Stimulated activated CD8-positive, alpha-beta memory T cell treated with anti-CD3 and anti-CD28 coated beads, Interleukin-15, amount 100 ng/mL, for 48 hours (primary cell): ENCODE measurements at regions not wholly inside any gene's neighbourhood (a gene's known extent, or its start where the extent isn't known, plus 50 kb on each side); places are given as distances from the start of the nearest gene placed in this dataset.
"Not testable (repeated sequence)": the region's sequence is repeated elsewhere in the genome, so short reads cannot be mapped to it uniquely, and the experiment has no call there.

Source experiments
- DNase-seq, 2 donors: peaks; one replicate each; pipeline ENCODE4 v3.0.0-alpha.2; 2020; ENCODE audit warnings: low read depth in 2 of 2

GRCh38 chr11:8772571-8773519 is 90.3 kb downstream of the RPL27A start:
- DNase-seq: no peak

- no peak for DNase-seq
Measured at GRCh38 chr11:8773916-8774539, 91.4 kb downstream of the RPL27A start.

GRCh38 chr11:8774916-8775315 is 92.3 kb downstream of the RPL27A start:
- DNase-seq: not testable (repeated sequence)

- no peak for DNase-seq
Measured at GRCh38 chr11:8775332-8775731, 92.7 kb downstream of the RPL27A start.

GRCh38 chr11:8775734-8776133 is 93.1 kb downstream of the RPL27A start:
- no peak for DNase-seq

GRCh38 chr11:8776209-8776608 is 93.6 kb downstream of the RPL27A start:
- no peak for DNase-seq

GRCh38 chr11:8777907-8778767 is 95.5 kb downstream of the RPL27A start:
- no peak for DNase-seq

GRCh38 chr11:8779107-8779506 is 96.5 kb downstream of the RPL27A start:
- no peak for DNase-seq

- no peak for DNase-seq
Measured at GRCh38 chr11:8779732-8780131, 97.1 kb downstream of the RPL27A start.

- DNase-seq: no peak
Measured at GRCh38 chr11:8784954-8785353, 102.4 kb downstream of the RPL27A start.

- DNase-seq: no peak
Measured at GRCh38 chr11:8785457-8785856, 102.9 kb downstream of the RPL27A start.

- DNase-seq: no peak
Measured at GRCh38 chr11:8785998-8786397, 103.4 kb downstream of the RPL27A start.

GRCh38 chr11:8786933-8787332 is 104.3 kb downstream of the RPL27A start:
- no peak for DNase-seq

- no peak for DNase-seq
Measured at GRCh38 chr11:8787372-8787771, 104.8 kb downstream of the RPL27A start.

- no peak for DNase-seq
Measured at GRCh38 chr11:8788616-8789015, 106.0 kb downstream of the RPL27A start.

- no peak for DNase-seq
Measured at GRCh38 chr11:8789864-8790263, 107.3 kb downstream of the RPL27A start.

GRCh38 chr11:8790968-8791367 is 108.4 kb downstream of the RPL27A start:
- DNase-seq: no peak

GRCh38 chr11:8792710-8793109 is 110.1 kb downstream of the RPL27A start:
- no peak for DNase-seq

GRCh38 chr11:8793114-8793777 is 110.7 kb downstream of the RPL27A start:
- no peak for DNase-seq

GRCh38 chr11:8794126-8794525 is 111.5 kb downstream of the RPL27A start:
- no peak for DNase-seq

- no peak for DNase-seq
Measured at GRCh38 chr11:8794677-8795103, 112.1 kb downstream of the RPL27A start.

- DNase-seq: no peak
Measured at GRCh38 chr11:8796941-8797340, 114.0 kb upstream of the AKIP1 start.
